ENCODE measurements at regions not wholly inside any gene's neighbourhood (a gene's known extent, or its start where the extent isn't known, plus 50 kb on each side); places are given as distances from the start of the nearest gene placed in this dataset.

DNA sequence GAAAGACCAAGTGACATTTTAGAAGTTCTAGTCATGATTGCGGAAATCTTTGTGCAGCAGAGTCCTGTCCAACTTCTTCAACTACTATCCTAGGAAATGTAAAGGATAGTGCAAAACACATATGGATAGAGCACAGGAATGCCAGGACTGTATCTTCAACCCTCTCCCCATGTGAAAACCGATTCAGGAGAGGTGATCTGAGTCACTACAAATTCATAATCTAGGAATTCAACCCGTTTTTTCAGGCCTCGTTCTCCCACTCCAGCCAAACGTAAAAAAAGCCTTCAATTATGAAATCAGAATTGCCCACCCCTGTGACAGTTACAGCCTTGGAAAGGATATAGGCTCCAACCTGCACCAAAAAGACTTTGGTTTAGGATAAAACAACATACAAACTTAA lies 52.9 kb upstream of the RGS1 start:
- Histone ChIP-seq H3K4me2 (no peak overlapping the region), H3K4me1 (peaks cover 1% of the 10 kb centered on the region; the same call in 1 of the 3 replicates), H3K27ac (no peak overlapping the region), H3K9me3 (no peaks in the 10 kb centered on the region), H3K4me3 (no peak overlapping the region)
- TF ChIP-seq ZC3H11A (IDR thresholded peaks at IDR 0.05): no peak
- TF ChIP-seq, protein P1, sequence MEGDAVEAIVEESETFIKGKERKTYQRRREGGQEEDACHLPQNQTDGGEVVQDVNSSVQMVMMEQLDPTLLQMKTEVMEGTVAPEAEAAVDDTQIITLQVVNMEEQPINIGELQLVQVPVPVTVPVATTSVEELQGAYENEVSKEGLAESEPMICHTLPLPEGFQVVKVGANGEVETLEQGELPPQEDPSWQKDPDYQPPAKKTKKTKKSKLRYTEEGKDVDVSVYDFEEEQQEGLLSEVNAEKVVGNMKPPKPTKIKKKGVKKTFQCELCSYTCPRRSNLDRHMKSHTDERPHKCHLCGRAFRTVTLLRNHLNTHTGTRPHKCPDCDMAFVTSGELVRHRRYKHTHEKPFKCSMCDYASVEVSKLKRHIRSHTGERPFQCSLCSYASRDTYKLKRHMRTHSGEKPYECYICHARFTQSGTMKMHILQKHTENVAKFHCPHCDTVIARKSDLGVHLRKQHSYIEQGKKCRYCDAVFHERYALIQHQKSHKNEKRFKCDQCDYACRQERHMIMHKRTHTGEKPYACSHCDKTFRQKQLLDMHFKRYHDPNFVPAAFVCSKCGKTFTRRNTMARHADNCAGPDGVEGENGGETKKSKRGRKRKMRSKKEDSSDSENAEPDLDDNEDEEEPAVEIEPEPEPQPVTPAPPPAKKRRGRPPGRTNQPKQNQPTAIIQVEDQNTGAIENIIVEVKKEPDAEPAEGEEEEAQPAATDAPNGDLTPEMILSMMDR (IDR thresholded peaks at IDR 0.05): no peak
- TF ChIP-seq EHMT2 (IDR thresholded peaks at IDR 0.05; ENCODE audit: low read depth): no peak
- no peak for TF ChIP-seq HEYL (CRISPR knock-in tag; IDR thresholded peaks at IDR 0.05)
- TF ChIP-seq CBX2 (IDR thresholded peaks at IDR 0.05; ENCODE audit: borderline replicate concordance, low read depth): no peak
- TF ChIP-seq, protein P2, sequence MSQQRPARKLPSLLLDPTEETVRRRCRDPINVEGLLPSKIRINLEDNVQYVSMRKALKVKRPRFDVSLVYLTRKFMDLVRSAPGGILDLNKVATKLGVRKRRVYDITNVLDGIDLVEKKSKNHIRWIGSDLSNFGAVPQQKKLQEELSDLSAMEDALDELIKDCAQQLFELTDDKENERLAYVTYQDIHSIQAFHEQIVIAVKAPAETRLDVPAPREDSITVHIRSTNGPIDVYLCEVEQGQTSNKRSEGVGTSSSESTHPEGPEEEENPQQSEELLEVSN (IDR thresholded peaks at IDR 0.05; ENCODE audit: borderline replicate concordance, low read depth): no peak
- TF ChIP-seq HOXB5 (CRISPR knock-in tag; IDR thresholded peaks at IDR 0.05): no peak
- no peak for FAIRE-seq
- ChIA-PET CTCF (no interaction called here), POLR2A (no interaction called here)
- no peak for DNase-seq (ENCODE audit: low read depth in 1 of 2, low spot score in 1 of 2)
- no peak for ATAC-seq
- 56% methylated on average over 5 of the region's 5 CpGs for WGBS (ENCODE audit: missing lambda C conversion rate)

DNA sequence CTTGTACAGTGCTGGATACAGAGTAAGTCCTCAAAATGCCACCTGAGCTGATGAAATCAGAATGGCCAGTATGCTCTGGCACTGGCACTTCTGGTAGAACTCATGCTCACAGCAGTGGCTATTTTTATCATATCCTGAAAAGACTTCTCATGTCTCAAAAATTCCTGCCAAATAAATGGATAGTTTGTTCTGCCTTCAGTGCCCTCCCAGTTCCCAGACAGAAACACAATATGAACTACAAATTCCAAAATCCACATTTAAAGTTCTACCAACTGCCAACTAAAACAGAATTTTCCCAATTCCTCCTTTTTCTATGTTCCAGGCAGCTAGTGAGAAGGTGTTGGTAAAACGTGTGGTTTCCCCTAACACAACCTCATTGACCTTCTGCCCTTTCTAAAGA lies 51.4 kb upstream of the RGS1 start:
- no peak overlapping the region for H3K4me3 ChIP-seq
- ATAC-seq (no peak), DNase-seq (ENCODE audit: low read depth in 1 of 2, low spot score in 1 of 2) (no peak), FAIRE-seq (no peak)
- POLR2A ChIA-PET: no interaction called here
- H3K27ac ChIP-seq: no peak overlapping the region
- CTCF ChIA-PET: interaction anchor here (1.8 kb wide), 1 partner anchor 32 kb away, joined by 4 read pairs; no protein-coding TSS in a partner anchor
- H3K4me1 ChIP-seq: peaks cover 10% of the 10 kb centered on the region; the same call in 2 of the 3 replicates
- 25% methylated on average over 1 of the region's 1 CpG for WGBS (ENCODE audit: missing lambda C conversion rate)
- no peaks in the 10 kb centered on the region for H3K9me3 ChIP-seq
- H3K4me2 ChIP-seq: no peak overlapping the region
- no peak for TF ChIP-seq KDM5A (IDR thresholded peaks at IDR 0.05)
- TF ChIP-seq GATA3 (IDR thresholded peaks at IDR 0.05; ENCODE audit: borderline replicate concordance): no peak
- TF ChIP-seq CEBPB (IDR thresholded peaks at IDR 0.05): no peak
- TF ChIP-seq, protein P3, sequence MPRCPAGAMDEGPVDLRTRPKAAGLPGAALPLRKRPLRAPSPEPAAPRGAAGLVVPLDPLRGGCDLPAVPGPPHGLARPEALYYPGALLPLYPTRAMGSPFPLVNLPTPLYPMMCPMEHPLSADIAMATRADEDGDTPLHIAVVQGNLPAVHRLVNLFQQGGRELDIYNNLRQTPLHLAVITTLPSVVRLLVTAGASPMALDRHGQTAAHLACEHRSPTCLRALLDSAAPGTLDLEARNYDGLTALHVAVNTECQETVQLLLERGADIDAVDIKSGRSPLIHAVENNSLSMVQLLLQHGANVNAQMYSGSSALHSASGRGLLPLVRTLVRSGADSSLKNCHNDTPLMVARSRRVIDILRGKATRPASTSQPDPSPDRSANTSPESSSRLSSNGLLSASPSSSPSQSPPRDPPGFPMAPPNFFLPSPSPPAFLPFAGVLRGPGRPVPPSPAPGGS (IDR thresholded peaks at IDR 0.05): no peak

All from A549 (cell line).